GM19455 (cell line): ENCODE measurements at regions not wholly inside any gene's neighbourhood (a gene's known extent, or its start where the extent isn't known, plus 50 kb on each side); places are given as distances from the start of the nearest gene placed in this dataset.
"Not testable (repeated sequence)": the region's sequence is repeated elsewhere in the genome, so short reads cannot be mapped to it uniquely, and the experiment has no call there.

Experiments used
- ATAC-seq: cut with Tn5 transposase; IDR thresholded peaks from one replicate; pipeline ENCODE4 v1.9.1; 2021; ENCODE audit not compliant: unreplicated experiment

DNA sequence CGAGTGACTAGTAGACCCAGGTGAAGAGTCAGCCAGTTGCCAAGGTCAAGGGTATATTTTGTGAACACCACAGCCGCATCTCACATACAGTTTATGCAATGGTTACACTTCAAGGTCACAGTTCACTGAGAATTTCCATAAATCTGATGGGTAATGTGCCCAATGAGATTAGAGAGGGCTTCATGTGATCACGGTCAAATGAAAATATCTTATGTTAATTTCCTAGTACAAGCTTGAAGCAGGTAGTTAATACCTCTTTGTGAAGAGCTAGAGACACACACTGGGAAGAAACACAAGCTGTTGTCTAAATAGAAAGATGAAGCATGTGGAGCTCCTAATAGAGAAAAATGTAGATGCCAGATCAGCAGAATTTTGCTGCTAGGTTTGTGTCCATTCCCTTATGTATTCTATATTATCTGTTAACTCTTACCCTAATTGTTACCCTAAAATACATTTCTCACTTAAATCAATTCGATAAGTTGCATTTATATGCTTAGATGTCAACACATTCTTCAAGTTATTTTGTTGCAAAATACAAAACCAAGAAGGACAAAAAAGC lies 136.0 kb downstream of the NR2F2 start:
- ATAC-seq: no peak

DNA sequence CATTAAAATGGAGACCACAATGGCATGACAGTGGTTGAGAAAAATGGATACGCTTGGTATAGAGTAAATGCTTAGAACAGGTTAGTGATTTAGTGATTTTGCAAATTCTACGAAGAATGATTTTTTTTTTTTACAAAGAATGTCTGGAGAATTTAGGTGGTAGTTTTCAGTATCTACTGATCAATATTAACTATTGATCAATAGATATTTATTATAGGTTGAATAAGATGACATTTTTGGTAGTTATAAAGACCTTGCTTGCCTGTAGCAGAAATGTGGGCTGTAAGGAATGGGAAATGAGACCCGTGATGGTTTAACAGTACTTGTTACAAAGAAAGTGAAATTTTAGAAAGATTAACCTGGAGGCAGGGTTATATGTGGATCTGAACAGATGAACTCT lies 137.5 kb downstream of the NR2F2 start:
- ATAC-seq: no peak

DNA sequence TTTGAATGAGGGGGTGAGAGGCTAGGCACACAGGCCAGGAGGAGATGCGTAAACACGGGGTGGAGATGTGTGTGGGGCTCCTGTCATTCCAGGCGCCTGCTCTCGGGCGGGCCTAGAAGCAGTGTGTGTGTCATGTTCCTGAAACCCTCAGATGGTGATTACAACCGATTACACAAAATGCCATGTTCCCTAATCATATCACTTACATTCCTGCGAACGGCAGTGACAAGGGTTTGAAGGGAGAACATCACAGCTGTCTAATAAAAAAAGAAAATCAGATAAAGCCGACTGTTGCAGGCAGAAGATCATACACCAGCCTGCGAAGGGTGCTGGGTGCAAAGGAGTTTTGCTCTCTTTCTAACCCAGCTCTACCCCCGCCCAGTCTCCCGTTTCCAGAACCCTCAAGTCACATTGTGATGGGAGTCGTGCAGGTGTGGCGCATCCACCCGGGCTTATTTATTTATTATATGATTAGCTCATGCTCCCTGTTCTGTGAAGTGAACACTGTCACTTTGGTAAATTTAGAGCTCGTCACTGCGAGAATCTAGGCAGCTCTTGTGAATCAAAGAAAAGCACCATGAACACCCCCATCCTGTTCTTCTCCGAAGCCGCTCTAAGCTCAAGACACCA lies 140.3 kb downstream of the NR2F2 start:
- no peak for ATAC-seq

DNA sequence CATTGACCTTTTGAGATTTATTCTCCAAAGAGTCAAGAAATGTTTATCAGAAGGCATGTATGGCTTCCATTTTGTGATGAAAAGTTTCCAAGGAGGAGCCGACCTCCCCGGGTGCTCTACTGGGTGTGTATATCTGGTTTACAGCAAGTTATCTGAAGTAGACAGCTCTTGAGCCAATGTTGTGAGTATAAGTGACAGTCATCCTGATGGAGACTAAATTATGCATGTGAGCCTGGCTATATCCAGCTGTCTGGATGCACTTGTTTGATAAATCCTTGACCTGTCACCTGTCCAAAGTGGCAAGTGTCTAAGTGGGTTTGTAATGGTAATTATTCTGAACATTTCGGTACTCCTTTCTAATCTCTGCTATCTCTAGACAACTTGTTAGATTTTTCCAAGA lies 142.2 kb downstream of the NR2F2 start:
- no peak for ATAC-seq

DNA sequence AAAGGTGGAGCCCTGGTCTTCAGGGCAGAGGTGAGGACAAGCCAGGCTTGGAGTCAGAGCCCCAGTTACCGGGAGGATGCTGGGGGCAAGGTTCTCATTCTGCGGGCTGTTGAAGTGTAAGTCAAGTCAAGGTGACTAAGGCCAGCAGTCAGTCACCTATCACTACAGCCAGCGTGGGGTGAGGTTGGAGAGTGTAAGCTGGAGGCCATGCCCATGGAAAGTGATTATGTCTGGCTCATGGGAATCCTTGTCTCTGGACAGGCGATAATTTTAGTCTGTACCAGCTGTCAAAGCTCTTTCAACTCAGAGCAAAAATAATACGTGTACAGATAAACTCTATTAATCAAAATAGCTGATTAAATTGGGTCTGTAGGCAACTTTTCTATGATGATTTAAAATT lies 143.1 kb downstream of the NR2F2 start:
- ATAC-seq: no peak

DNA sequence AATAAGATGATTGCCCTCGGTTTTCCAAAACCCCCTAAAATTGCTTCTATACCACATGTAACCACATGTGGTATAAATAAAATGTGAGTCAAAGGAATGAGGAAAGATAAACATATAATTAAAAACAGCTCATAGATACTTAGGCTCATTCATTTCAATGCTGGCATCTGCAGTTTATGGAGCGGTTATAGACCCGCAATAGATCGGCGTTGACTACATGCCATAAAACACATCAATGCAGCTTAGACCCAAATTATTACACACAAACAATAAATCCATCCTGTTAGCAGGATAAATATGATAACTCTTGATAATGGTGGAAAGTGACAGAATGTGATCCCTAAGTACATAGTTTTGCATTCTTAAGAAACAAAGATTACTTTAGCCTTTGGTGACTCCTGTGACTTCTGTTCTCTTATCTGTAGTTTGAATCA lies 143.7 kb downstream of the NR2F2 start:
- ATAC-seq: no peak

DNA sequence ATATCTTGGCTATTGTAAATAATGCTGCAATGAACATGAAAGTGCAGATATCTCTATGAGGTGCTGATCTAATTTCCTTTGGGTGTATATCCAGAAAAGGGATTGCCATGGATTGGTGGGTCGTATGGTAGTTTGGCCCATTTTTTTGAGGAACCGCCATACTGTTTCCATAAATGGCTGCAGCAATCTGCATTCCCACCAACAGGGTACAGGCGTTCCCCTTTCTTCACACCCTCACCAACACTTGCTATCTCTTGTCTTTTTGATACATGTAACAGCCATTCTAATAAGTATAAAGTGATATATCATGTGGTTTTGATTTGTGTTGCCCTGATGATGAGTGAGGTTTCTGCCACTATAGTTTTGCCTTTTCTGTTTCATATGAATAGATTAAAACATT lies 146.7 kb downstream of the NR2F2 start:
- no peak for ATAC-seq

DNA sequence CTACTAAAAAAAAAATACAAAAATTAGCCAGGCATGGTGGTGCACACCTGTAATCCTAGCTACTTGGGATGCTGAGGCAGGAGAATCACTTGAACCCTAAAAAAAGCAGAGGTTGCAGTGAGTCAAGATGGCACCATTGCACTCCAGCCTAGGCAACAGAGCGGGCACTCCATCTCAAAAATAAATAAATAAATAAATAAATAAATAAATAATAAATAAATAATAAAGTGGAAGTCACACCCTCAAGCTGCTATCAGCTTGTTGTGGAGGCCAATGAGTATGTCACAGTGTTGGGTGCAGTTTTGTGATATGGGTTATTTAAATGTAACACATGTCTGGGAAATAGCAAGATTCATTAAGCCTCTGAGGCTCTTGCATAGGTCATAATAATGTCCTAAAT lies 153.9 kb downstream of the NR2F2 start:
- ATAC-seq: not testable (repeated sequence)

DNA sequence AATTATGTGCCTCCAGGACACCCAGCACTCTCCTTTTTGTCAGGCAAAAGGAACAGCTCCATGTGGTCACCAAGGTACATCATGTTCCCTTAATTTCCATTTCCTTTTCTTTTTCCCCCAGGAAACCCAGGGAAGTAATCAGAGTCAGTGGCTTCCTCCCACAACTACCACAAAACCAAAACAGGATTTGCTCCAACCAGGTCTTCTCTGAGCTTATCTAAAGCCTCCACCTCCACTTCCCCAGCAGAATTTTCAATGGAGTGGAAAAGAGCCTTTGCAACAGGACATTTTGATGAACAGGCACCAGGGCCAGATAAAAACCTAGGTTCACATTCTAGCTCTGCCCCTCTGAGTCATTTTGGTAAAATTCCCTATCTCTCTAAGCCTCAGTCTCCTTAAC lies 154.3 kb downstream of the NR2F2 start:
- ATAC-seq: no peak

DNA sequence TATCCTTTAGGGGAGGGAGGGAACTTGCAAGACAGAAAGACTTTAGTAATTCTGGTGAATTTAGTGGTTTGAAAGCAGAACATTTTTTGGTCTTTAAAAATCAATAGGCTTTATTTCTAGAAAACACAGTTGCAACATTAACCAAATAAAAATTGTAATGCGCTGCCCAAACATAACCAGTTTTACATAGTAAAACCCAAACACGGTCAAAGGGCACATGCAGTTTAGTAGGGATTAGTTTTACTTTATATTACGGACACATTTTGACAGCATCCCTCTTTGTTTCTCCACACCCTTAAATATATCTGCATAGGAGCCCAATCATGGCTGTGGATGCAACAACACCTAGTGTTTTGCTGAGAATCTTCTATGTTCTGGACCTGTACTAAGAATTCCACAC lies 156.7 kb downstream of the NR2F2 start:
- ATAC-seq: no peak

DNA sequence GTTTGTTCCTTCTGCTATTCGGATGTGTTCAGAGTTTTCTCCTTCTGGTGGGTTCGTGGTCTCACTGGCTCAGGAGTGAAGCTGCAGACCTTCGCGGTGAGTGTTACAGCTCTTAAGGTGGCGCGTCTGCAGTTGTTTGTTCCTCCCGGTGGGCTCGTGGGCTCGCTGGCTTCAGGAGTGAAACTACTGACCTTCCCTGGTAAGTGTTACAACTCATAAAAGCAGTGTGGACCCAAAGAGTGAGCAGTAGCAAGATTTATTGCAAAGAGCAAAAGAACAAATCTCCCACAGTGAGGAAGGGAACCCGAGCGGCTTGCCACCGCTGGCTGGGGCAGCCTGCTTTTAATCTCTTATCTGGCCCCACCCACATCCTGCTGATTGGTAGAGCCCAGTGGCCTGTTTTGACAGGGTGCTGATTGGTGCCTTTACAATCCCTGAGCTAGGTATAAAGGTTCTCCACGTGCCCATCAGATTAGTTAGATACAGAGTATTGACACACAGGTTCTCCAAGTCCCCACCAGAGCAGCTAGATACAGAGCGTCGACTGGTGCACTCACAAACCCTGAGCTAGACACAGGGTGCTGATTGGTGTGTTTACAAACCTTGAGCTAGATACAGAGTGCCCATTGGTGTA lies 160.7 kb downstream of the NR2F2 start:
- ATAC-seq: not testable (repeated sequence)

DNA sequence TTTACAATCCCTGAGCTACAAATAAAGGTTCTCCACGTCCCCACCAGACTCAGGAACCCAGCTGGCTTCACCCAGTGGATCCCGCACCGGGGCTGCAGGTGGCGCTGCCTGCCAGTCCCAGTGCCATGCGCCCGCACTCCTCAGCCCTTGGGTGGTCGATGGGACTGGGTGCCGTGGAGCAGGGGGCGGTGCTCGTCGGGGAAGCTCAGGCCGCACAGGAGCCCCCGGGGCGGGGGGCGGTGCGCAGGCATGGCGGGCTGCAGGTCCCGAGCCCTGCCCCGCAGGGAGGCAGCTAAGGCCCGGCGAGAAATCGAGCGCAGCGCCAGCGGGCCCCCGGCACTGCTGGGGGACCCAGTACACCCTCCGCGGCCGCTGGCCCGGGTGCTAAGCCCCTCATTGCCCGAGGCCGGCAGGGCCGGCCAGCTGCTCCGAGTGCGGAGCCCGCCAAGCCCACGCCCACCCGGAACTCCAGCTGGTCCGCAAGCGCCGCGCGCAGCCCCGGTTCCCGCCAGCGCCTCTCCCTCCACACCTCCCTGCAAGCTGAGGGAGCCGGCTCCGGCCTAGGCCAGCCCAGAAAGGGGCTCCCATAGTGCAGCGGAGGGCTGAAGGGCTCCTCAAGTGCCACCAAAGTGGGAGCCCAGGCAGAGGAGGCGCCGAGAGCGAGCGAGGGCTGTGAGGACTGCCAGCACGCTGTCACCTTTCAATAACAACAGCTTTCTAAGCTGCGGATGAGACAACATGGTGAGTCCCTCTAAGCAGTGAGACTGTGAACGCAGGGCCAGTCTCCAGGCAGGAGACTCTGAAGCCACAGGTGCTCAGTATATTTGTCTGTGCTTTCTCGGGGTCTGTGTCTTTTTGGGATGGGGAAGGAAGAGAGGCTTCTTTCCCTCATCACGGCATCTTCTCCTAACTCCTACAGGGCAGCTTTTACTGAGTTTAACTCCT lies 161.5 kb downstream of the NR2F2 start:
- ATAC-seq: not testable (repeated sequence)

DNA sequence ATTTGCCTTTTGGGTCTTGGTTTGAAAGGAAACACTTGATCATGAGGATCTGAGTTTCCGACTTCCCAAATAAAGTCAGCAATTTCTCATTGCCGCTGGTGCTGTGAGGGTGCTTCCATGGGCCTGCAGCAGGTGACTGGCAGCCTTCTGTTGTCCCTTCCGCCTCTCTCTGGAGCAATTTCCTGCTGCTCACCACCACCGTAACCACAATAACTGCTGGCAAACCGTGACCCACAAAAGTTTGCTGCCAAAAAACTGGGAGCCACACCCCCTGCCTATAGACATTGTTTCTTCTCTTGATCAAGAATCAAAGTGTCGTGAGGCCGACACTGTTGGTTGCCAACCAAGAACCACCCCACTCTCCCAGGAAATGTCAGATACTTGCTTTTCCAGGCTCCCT lies 164.0 kb downstream of the NR2F2 start:
- ATAC-seq: no peak

DNA sequence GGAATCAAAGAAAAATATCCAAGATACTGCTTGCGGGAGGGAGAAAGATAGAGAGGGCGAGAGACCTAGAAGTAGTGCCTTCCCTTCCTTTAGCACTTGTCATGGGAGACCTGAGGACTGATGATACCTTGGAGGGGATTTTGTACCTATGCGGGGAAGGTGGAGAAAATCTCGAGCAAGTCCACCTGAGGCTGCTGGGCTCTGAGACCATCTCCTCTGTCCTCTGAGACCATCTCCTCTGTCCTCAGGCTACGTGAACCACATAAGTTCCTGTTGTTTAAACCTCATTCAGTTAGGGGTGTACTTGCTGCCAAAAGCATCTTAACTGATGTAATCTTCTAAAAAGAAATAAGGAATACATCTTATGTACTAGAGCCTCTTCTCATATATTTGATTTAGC lies 164.9 kb downstream of the NR2F2 start:
- no peak for ATAC-seq

DNA sequence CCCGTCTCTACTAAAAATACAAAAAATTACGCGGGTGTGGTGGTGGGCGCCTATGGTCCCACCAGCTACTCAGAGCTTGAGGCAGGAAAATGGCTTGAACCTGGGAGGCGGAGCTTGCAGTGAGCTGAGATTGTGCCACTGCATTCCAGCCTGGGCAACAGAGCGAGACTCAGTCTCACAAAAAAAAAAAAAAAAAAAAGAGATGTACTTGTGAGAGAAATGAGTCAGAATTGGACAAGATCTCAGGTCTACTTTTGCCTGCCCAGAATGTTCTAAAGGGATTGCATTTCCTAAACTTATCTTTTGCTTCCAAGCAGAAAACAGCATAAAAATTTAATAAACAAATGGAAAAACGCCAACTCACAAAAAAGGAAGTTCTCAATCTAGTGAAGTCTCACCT lies 167.5 kb downstream of the NR2F2 start:
- no peak for ATAC-seq

DNA sequence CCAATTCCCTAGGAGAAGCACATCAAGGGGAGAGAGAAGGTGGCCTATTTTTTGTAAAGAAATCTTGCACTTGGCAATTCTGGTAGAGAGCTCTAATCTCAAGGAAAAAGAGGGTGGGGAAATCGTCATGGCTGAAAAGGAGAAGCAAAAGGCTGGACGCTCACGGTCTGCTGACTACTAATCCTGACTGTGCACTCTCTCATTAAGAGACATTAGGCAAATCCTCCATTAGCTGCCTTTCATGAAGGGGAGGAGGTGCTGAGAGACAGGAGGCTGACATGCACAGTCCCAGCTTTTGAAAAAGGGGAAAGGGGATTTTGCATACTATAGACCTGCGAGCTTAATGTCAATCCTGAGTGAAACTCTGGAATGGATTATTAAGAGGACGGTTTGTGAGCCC lies 170.0 kb downstream of the NR2F2 start:
- ATAC-seq: no peak

DNA sequence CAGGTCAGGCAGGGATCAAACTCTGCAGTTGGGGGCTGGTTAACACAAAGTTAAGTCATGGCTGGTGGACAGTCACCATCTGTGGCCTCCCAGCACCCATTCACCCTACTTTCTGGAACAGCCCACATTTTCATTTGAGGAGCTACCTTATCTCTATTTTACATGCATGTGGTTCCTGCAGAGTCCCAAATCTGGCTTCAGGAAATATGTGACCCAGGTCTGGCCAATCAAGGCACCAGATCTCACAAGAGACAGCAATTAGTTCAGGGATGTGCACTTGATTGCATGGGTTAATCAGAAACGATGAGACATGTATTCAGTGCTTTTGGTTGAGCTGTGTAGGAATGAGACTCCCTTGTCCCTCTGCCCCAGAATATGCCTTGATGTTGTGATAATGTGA lies 170.9 kb downstream of the NR2F2 start:
- no peak for ATAC-seq

DNA sequence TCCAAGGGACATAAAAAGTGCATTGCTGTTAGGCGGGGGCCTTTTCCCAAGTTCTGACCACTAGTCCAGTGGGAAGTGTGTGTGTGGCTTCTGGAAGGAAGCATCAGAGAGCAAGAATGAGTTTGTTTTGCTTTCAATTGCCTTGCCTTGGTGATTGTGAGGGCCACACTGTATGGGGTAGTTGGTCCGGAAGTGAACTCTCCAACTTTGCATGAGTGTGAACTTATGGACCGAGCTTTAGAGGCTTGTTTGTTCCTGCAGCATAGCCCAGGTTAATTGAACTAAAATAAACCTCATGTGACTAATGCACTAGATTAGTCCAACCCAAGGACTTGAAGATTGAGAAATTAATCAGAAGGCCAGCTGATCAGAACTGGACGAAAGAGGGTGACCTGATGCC lies 171.7 kb downstream of the NR2F2 start:
- ATAC-seq: no peak

DNA sequence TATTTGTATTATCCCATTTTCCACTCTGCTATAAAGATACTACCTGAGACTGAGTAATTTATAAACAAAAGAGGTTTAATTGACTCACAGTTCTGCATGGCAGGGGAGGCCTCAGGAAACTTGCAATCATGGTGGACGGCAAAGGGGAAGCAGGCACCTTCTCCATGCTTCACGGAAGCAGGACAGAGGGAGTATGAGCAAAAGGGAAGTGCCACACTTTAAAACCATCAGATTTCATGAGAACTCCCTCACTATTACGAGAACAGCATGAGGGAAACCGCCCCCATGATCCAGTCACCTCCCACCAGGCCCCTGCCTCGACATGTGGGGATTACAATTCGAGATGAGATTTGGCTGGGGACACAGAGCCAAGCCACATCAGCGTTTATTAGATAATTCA lies 172.8 kb downstream of the NR2F2 start:
- ATAC-seq: no peak

DNA sequence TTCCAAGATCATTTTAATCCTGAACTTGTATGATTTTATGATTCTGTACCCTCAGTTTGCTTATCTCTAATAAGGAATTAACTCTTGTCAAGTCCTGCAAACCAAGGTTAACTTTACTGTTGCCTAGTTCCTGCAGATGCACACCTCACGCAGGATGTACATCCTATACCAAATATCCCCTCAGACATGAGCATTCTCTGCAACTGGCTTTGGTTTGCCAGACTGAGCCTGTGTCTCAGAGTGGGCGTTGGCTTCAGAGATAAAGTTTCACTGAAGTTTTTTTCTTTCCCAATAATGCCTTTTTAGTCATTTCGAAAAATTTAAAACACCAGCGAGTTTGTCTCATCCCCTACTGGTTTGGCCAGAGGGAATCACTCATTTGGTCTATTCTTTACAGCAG lies 173.9 kb downstream of the NR2F2 start:
- ATAC-seq: no peak

DNA sequence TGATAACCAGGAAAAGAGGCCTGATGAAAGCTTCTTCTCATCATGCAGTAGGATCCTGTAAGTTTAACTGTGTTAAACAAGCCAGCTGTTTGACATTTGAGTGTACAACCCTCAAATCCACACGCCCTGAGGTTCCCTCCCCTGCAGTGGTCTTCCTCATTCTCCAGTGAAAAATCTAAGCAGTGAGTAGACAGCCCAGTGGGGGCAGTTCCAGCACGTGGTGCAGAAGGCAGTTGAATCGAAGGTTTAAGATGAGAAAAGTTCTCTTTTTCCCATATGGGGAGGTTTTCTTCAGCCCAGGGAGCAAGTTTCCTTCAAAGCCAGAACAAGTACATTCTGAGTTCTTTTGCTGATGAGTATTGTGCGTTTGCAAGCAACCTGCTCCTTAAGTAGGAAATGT lies 174.5 kb downstream of the NR2F2 start:
- no peak for ATAC-seq
